Type B pancreatic cell (in vitro differentiated cells): ENCODE measurements at regions not wholly inside any gene's neighbourhood (a gene's known extent, or its start where the extent isn't known, plus 50 kb on each side); places are given as distances from the start of the nearest gene placed in this dataset.

Experiments used
- DNase-seq: peaks from one replicate; pipeline ENCODE4 v3.0.0; 2021; ENCODE audit warnings: mixed read lengths; ENCODE audit not compliant: unreplicated experiment; ENCODE audit errors: extremely low spot score
- H3K27ac Mint-ChIP-seq: 2 replicates; pipeline ENCODE4 v1.8.0; 2021; ENCODE audit warnings: mild to moderate bottlenecking, mixed read lengths
- H3K27me3 Mint-ChIP-seq: 2 replicates; pipeline ENCODE4 v1.8.0; 2021; ENCODE audit warnings: mixed read lengths
- H3K36me3 Mint-ChIP-seq: 2 replicates; pipeline ENCODE4 v1.8.0; 2021; ENCODE audit warnings: mixed read lengths
- H3K4me1 Mint-ChIP-seq: one replicate; pipeline ENCODE4 v1.8.0; 2021; ENCODE audit warnings: mixed read lengths; ENCODE audit not compliant: unreplicated experiment
- H3K4me3 Mint-ChIP-seq: 2 replicates; pipeline ENCODE4 v1.8.0; 2021; ENCODE audit warnings: mild to moderate bottlenecking, mixed read lengths
- H3K9me3 Mint-ChIP-seq: 2 replicates; pipeline ENCODE4 v1.8.0; 2021; ENCODE audit warnings: mixed read lengths
- TF ChIP-seq, protein P1 (sequence below): fragments of 200-600 bp; sonication (generic); conservative IDR thresholded peaks from 2 replicates; pipeline ENCODE4 v1.5.0; 2021; ENCODE audit warnings: antibody characterized with exemption, mild to moderate bottlenecking

- no peaks in the 10 kb centered on the region for H3K9me3 Mint-ChIP-seq
- no peaks in the 10 kb centered on the region for H3K36me3 Mint-ChIP-seq
- H3K4me1 Mint-ChIP-seq: no peaks in the 10 kb centered on the region
- H3K4me3 Mint-ChIP-seq: no peak overlapping the region
- TF ChIP-seq, protein P1, sequence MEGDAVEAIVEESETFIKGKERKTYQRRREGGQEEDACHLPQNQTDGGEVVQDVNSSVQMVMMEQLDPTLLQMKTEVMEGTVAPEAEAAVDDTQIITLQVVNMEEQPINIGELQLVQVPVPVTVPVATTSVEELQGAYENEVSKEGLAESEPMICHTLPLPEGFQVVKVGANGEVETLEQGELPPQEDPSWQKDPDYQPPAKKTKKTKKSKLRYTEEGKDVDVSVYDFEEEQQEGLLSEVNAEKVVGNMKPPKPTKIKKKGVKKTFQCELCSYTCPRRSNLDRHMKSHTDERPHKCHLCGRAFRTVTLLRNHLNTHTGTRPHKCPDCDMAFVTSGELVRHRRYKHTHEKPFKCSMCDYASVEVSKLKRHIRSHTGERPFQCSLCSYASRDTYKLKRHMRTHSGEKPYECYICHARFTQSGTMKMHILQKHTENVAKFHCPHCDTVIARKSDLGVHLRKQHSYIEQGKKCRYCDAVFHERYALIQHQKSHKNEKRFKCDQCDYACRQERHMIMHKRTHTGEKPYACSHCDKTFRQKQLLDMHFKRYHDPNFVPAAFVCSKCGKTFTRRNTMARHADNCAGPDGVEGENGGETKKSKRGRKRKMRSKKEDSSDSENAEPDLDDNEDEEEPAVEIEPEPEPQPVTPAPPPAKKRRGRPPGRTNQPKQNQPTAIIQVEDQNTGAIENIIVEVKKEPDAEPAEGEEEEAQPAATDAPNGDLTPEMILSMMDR: no peak
- H3K27ac Mint-ChIP-seq: no peak overlapping the region
- DNase-seq: no peak
- H3K27me3 Mint-ChIP-seq: no peaks in the 10 kb centered on the region
These were observed 184.1 kb downstream of the CALCRL start for GRCh38 chr2:187263675-187264560.

- no peak overlapping the region for H3K4me3 Mint-ChIP-seq
- H3K36me3 Mint-ChIP-seq: no peaks in the 10 kb centered on the region
- TF ChIP-seq, protein P1: no peak
- no peaks in the 10 kb centered on the region for H3K4me1 Mint-ChIP-seq
- H3K27ac Mint-ChIP-seq: no peak overlapping the region
- no peaks in the 10 kb centered on the region for H3K9me3 Mint-ChIP-seq
- no peaks in the 10 kb centered on the region for H3K27me3 Mint-ChIP-seq
- DNase-seq: no peak
These were observed 186.3 kb downstream of the CALCRL start for GRCh38 chr2:187261705-187262104.

GRCh38 chr2:187252063-187252462, 196.0 kb downstream of the CALCRL start:
- Mint-ChIP-seq H3K4me3 (no peak overlapping the region), H3K36me3 (no peaks in the 10 kb centered on the region), H3K27me3 (no peaks in the 10 kb centered on the region), H3K9me3 (no peaks in the 10 kb centered on the region), H3K27ac (no peak overlapping the region), H3K4me1 (no peaks in the 10 kb centered on the region)
- TF ChIP-seq, protein P1: no peak
- no peak for DNase-seq

DNA sequence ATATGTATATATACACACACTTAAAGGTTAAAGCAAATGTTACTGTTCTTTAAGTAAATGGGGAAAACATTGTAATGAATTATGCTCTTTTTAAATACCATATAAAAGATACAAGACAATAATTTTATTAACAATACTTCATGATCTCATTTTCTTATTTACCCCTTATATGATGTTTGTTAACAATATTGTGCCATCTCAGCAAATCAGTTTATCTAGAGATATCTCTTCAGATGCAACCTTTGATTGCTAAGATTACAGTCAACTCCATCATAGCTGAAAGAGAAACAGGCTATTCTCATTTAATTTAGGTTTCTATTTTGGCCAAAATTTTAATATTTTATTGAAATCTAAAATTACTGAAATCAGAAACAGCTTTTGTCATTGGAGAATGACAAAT, 197.9 kb downstream of the CALCRL start:
- H3K9me3 Mint-ChIP-seq: no peaks in the 10 kb centered on the region
- H3K27ac Mint-ChIP-seq: no peak overlapping the region
- H3K4me3 Mint-ChIP-seq: no peak overlapping the region
- no peak for DNase-seq
- H3K27me3 Mint-ChIP-seq: no peaks in the 10 kb centered on the region
- H3K4me1 Mint-ChIP-seq: no peaks in the 10 kb centered on the region
- no peaks in the 10 kb centered on the region for H3K36me3 Mint-ChIP-seq
- TF ChIP-seq, protein P1: no peak

DNA sequence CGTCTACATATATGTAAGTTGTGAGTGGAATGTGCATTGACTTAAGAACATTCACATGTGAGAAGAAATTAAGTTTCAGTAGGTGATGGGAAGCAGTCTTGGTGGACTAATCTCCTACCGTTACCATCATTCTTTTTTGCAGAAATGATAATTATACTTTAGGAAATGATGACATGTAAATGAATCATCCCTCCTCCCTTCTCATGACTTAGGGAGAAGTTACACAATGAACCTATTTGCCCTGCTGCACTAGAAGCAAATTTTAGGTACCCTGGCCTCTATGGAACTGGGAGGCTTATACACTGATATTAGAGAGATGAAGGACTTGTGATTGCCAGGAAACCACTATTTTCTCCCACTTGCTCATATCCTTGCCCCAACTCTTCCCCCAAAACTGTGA, 214.2 kb downstream of the CALCRL start:
- no peaks in the 10 kb centered on the region for H3K9me3 Mint-ChIP-seq
- TF ChIP-seq, protein P1: no peak
- H3K27me3 Mint-ChIP-seq: no peaks in the 10 kb centered on the region
- no peak overlapping the region for H3K27ac Mint-ChIP-seq
- no peak for DNase-seq
- H3K4me3 Mint-ChIP-seq: no peak overlapping the region
- H3K36me3 Mint-ChIP-seq: no peaks in the 10 kb centered on the region
- H3K4me1 Mint-ChIP-seq: no peaks in the 10 kb centered on the region
